DND-41 (cell line): ENCODE measurements at regions not wholly inside any gene's neighbourhood (a gene's known extent, or its start where the extent isn't known, plus 50 kb on each side); places are given as distances from the start of the nearest gene placed in this dataset.

Source experiments
- CTCF ChIP-seq: IDR thresholded peaks from 2 replicates; pipeline ENCODE4 v1.5.1; 2012; ENCODE audit warnings: borderline replicate concordance, low read length, moderate library complexity, mild to moderate bottlenecking; ENCODE audit not compliant: poor library complexity, severe bottlenecking; ENCODE audit errors: extremely low read depth
- EZH2 ChIP-seq: IDR thresholded peaks from 3 replicates; pipeline ENCODE4 v1.6.1; 2012; ENCODE audit warnings: borderline replicate concordance, low read depth, mild to moderate bottlenecking, moderate library complexity, low read length, inconsistent platforms; ENCODE audit not compliant: severe bottlenecking

GRCh38 chr7:136171233-136171632 is 194.1 kb upstream of the MTPN start:
- TF ChIP-seq CTCF = no peak
- TF ChIP-seq EZH2 = no peak
